HepG2 (cell line): ENCODE measurements at regions not wholly inside any gene's neighbourhood (a gene's known extent, or its start where the extent isn't known, plus 50 kb on each side); places are given as distances from the start of the nearest gene placed in this dataset.

Source experiments
- AHDC1 ChIP-seq: sonication (generic); formaldehyde crosslinking; IDR thresholded peaks from 2 replicates; pipeline ENCODE4 v1.5.1; 2020; ENCODE audit warnings: mild to moderate bottlenecking, missing genetic modification reagents, borderline replicate concordance
- GATA4 ChIP-seq: sonication (generic); IDR thresholded peaks from 2 replicates; pipeline ENCODE4 v1.6.1; 2016; ENCODE audit warnings: antibody characterized with exemption, low read depth, borderline replicate concordance
- HMGA1 ChIP-seq: sonication (generic); formaldehyde crosslinking; conservative IDR thresholded peaks from 2 replicates; pipeline ENCODE4 v1.4.0; 2020; ENCODE audit warnings: missing genetic modification reagents
- NFE2L2 ChIP-seq: fragments of 150-350 bp; IDR thresholded peaks from 2 replicates; pipeline ENCODE4 v1.6.1; 2014; ENCODE audit warnings: low read length
- SMARCE1 ChIP-seq: fragments of 450-650 bp; IDR thresholded peaks from 2 replicates; pipeline ENCODE4 v1.6.1; 2017; ENCODE audit warnings: borderline replicate concordance
- ZNF430 ChIP-seq: sonication (generic); formaldehyde crosslinking; IDR thresholded peaks from 2 replicates; pipeline ENCODE4 v1.9.0; 2021; ENCODE audit warnings: mild to moderate bottlenecking, missing genetic modification reagents
- ZNF543 ChIP-seq: sonication (generic); formaldehyde crosslinking; IDR thresholded peaks from 2 replicates; pipeline ENCODE4 v1.4.0; 2020; ENCODE audit warnings: mild to moderate bottlenecking, missing genetic modification reagents
- ZNF660 ChIP-seq: sonication (generic); formaldehyde crosslinking; IDR thresholded peaks from 2 replicates; pipeline ENCODE4 v1.5.1; 2020; ENCODE audit warnings: mild to moderate bottlenecking, low read depth, missing genetic modification reagents, borderline replicate concordance
- ZSCAN9 ChIP-seq: IDR thresholded peaks from 2 replicates; pipeline ENCODE4 v1.6.1; 2016; ENCODE audit warnings: borderline replicate concordance

DNA sequence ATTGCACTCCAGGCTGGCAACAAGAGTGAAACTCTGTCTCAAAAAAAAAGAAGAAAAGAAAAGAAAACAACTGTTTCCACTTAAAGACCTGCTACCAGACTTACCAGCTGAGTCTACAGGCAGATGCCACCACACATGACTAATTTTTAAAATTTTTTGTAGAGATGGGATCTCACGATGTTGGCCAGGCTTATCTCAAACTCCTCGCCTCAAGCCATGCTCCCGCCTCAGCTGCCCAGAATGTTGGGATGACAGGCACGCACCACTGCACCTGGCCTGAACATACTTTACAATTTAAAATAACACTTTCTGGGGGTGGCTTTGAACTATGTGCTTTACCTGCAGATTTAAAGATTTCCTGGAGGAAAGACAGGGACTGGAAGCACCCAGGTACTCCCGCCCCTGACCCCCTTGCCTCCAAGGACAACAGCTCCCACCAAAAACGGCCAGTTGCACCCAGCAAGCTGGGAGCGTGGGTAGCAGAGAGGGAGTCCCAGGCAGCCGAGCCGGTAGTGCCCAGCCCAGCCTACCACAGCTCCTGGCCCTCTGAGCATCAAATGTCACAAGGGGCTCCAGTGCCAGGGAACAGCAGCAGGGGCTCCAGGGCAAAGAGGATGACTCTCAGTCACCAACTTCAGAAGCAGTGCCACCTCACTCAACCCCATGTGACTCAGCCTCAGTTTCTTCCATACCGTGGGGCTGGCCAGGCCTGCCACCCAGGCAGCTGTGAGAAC is 262.9 kb downstream of the PARN start (continued):
- TF ChIP-seq HMGA1 (CRISPR knock-in tag) (no peak), ZNF430 (no peak), ZNF660 (CRISPR knock-in tag) (no peak), NFE2L2 (no peak), AHDC1 (CRISPR knock-in tag) (no peak), ZSCAN9 (CRISPR knock-in tag) (no peak), ZNF543 (CRISPR knock-in tag) (no peak), SMARCE1 (no peak), GATA4 (no peak)
